Cardiac muscle cell (in vitro differentiated cells and primary cell): ENCODE measurements at regions not wholly inside any gene's neighbourhood (a gene's known extent, or its start where the extent isn't known, plus 50 kb on each side); places are given as distances from the start of the nearest gene placed in this dataset.
"Not testable (repeated sequence)": the region's sequence is repeated elsewhere in the genome, so short reads cannot be mapped to it uniquely, and the experiment has no call there.

Experiments used
- DNase-seq, 2 donors: peaks; one replicate each; pipeline versions ENCODE4 v3.0.0 to v3.0.0-alpha.2; 2010 to 2017; ENCODE audit warnings: low read depth in 1 of 2, low spot score in 1 of 2
- H3K27ac ChIP-seq: fragments of 200-600 bp; sonication (generic); 2 replicates; pipeline ENCODE4 v1.5.1; 2016
- H3K27me3 ChIP-seq: fragments of 200-600 bp; sonication (generic); 2 replicates; pipeline ENCODE4 v1.6.0; 2016; ENCODE audit warnings: control low read depth
- H3K36me3 ChIP-seq: fragments of 200-600 bp; sonication (generic); 2 replicates; pipeline ENCODE4 v1.5.1; 2016; ENCODE audit warnings: control low read depth
- H3K4me1 ChIP-seq: fragments of 200-600 bp; sonication (generic); 2 replicates; pipeline ENCODE4 v1.8.1; 2017; ENCODE audit warnings: low read depth, mild to moderate bottlenecking, mixed run types
- H3K4me3 ChIP-seq: fragments of 200-600 bp; sonication (generic); 2 replicates; pipeline ENCODE4 v1.5.1; 2016; ENCODE audit warnings: mild to moderate bottlenecking
- H3K9me3 ChIP-seq: fragments of 200-600 bp; sonication (generic); 2 replicates; pipeline ENCODE4 v1.5.1; 2017; ENCODE audit warnings: low read depth, mild to moderate bottlenecking, control low read depth
- TF ChIP-seq, protein P1 (sequence below): IDR thresholded peaks from 2 replicates; pipeline ENCODE4 v1.5.1; 2012; ENCODE audit warnings: low read depth, mild to moderate bottlenecking, low read length

DNA sequence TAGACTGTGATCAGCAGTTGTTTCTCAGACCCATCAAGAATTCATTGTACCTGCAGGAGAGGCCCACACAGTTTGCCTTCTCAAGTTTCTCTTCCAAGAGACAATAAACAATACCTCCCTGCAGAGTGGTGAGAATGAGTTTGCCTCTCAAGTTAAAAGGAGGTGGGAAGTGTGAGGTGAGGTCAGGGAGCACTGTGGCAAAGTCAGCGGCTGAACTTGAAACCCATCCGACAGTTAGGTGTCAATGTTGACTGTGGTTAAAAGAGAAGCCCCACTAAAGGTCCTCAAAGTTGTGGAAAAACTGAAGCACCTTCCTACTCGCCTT is 72.9 kb upstream of the TSC22D1 start:
- Histone ChIP-seq H3K9me3 (no peaks in the 10 kb centered on the region), H3K4me1 (no peaks in the 10 kb centered on the region), H3K36me3 (no peaks in the 10 kb centered on the region), H3K27ac (no peak overlapping the region), H3K4me3 (no peak overlapping the region), H3K27me3 (no peaks in the 10 kb centered on the region)
- TF ChIP-seq, protein P1, sequence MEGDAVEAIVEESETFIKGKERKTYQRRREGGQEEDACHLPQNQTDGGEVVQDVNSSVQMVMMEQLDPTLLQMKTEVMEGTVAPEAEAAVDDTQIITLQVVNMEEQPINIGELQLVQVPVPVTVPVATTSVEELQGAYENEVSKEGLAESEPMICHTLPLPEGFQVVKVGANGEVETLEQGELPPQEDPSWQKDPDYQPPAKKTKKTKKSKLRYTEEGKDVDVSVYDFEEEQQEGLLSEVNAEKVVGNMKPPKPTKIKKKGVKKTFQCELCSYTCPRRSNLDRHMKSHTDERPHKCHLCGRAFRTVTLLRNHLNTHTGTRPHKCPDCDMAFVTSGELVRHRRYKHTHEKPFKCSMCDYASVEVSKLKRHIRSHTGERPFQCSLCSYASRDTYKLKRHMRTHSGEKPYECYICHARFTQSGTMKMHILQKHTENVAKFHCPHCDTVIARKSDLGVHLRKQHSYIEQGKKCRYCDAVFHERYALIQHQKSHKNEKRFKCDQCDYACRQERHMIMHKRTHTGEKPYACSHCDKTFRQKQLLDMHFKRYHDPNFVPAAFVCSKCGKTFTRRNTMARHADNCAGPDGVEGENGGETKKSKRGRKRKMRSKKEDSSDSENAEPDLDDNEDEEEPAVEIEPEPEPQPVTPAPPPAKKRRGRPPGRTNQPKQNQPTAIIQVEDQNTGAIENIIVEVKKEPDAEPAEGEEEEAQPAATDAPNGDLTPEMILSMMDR = no peak
- no peak for DNase-seq

DNA sequence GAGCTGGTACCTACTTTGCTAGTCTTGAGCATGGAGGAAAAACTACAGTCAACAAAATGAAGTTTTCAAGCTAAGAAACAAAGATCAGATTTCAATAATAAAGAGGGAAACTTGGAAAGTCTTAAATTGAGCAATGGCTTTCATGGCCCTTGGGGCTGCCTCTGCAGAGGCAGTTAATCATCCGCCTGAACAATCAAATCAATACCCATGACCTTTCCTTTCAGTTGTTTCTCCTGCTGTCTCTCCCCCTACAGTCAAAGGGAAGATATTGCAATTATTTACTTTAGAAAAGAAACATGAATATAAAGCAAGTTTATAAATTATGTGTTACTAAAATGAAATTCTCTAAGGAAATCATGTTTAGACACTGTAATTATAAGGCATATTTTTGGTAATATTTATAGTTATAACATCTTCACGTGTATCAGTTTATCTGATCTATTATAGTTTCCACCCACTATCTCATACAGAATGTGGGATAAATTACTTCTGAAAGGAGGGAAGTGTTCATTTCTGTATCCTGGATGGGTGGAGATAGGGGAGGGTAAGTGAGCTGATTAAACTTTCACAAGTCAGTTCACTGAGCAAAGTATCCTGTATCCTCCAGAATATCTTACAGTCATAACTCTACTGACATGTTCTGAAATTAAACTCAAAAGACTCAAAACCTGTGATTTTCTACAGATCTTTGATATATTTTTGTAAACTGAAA is 72.4 kb upstream of the TSC22D1 start:
- H3K36me3 ChIP-seq = no peaks in the 10 kb centered on the region
- TF ChIP-seq, protein P1 = peak; percentile 41
- peak in 1 of 2 donors; percentile 22 for DNase-seq
- no peaks in the 10 kb centered on the region for H3K9me3 ChIP-seq
- no peaks in the 10 kb centered on the region for H3K27me3 ChIP-seq
- H3K27ac ChIP-seq = no peak overlapping the region
- no peak overlapping the region for H3K4me3 ChIP-seq
- H3K4me1 ChIP-seq = no peaks in the 10 kb centered on the region

DNA sequence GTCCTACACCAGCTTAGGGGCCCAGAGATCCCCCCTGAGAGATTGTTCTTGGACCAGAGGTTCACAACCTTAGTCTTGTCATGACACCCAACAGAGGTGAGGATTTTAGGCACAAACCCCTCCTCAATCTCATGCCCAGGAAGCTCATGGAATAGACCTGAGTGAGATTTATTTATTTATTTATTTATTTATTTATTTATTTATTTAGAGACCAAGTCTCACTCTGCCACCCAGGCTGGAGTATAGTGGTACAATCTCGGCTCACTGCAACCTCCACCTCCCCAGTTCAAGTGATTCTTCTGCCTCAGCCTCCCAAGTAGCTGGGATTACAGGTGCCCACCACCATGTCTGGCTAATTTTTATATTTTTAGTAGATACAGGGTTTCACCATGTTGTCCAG is 71.4 kb upstream of the TSC22D1 start:
- not testable (repeated sequence) for H3K9me3 ChIP-seq, H3K27me3 ChIP-seq, H3K36me3 ChIP-seq, H3K4me1 ChIP-seq, DNase-seq, H3K27ac ChIP-seq, H3K4me3 ChIP-seq

DNA sequence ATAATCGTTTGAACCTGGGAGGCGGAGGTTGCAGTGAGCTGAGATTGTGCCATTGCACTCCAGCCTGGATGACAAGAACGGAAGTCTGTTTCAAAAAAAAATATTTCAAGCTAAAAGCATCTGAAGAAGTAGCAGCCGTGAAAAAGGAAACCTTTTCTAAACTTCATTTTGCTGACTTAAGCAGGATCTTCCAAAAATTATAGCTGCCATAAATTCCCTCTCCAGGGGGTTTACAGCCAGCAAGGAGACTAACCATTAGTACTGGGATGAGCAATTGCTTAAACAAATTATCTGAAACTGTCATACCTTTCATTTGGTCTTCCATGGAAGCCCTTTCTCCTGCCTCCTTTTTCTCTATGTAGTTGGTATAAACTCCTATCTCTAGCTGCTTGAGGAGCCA is 69.9 kb upstream of the TSC22D1 start:
- no peaks in the 10 kb centered on the region for H3K27me3 ChIP-seq
- TF ChIP-seq, protein P1 = no peak
- H3K4me3 ChIP-seq = no peak overlapping the region
- DNase-seq = no peak
- no peak overlapping the region for H3K27ac ChIP-seq
- H3K9me3 ChIP-seq = no peaks in the 10 kb centered on the region
- no peaks in the 10 kb centered on the region for H3K36me3 ChIP-seq
- no peaks in the 10 kb centered on the region for H3K4me1 ChIP-seq

DNA sequence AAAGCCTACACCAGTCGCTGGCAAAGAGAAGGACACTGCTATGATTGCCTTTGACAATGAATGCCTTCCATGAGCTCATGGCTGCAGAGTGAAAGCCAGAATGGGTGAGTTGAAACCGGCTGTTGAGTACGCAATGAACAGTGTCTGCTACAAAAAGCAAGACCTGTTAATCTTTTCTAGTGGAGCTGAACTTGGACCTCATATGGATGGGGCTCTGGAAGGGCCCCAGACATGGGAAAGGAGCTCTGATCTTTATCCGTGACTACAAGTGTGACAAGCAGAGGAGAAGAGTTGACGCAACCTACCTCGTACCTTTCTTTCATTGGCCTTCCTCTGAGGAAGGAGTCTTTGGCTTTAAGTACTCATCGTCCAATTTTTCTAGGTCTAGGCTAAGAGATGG is 67.1 kb upstream of the TSC22D1 start:
- Histone ChIP-seq H3K36me3 (no peaks in the 10 kb centered on the region), H3K27me3 (no peaks in the 10 kb centered on the region), H3K4me1 (no peaks in the 10 kb centered on the region), H3K27ac (no peak overlapping the region), H3K9me3 (no peaks in the 10 kb centered on the region), H3K4me3 (no peak overlapping the region)
- DNase-seq = no peak
- TF ChIP-seq, protein P1 = no peak

DNA sequence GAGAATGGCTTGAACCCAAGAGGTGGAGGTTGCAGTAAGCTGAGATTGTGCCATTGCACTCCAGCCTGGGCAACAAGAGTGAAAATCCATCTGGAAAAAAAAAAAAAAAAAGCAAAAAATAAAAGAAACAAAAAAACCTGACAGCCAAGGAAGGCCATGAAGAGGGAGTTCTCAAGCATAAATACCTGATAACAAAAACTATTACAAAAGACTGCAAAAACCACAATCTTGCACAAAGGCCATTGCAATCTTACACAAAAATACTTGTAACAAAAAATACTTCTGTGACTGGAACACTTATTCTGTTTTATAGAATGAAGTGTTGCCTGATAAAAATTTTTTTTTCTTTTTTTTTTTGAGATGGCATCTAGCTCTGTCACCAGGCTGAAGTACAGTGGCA is 61.5 kb upstream of the TSC22D1 start:
- peak in 1 of 2 donors; percentile 54 for DNase-seq
- TF ChIP-seq, protein P1 = no peak
- no peaks in the 10 kb centered on the region for H3K9me3 ChIP-seq
- no peak overlapping the region for H3K27ac ChIP-seq
- no peaks in the 10 kb centered on the region for H3K4me1 ChIP-seq
- H3K4me3 ChIP-seq = no peak overlapping the region
- no peaks in the 10 kb centered on the region for H3K36me3 ChIP-seq
- H3K27me3 ChIP-seq = no peaks in the 10 kb centered on the region
